OCI-LY3 (cell line): ENCODE measurements at regions not wholly inside any gene's neighbourhood (a gene's known extent, or its start where the extent isn't known, plus 50 kb on each side); places are given as distances from the start of the nearest gene placed in this dataset.

ENCODE experiments used
- H2AFZ ChIP-seq: fragments of 200-600, 300-600 bp; shearing (Covaris generic); 2 replicates; pipeline ENCODE4 v1.6.0; 2014; ENCODE audit warnings: antibody characterized with exemption, low read depth, low read length
- H3K27ac ChIP-seq: fragments of 200-600, 300-600 bp; sonication (generic); 2 replicates; pipeline ENCODE4 v1.5.1; 2014; ENCODE audit warnings: mild to moderate bottlenecking, low read length, moderate library complexity, mixed read lengths
- H3K27me3 ChIP-seq: fragments of 200-600, 300-600 bp; sonication (generic); 2 replicates; pipeline ENCODE4 v1.6.1; 2014; ENCODE audit warnings: low read depth, low read length, mixed read lengths
- H3K36me3 ChIP-seq: fragments of 200-600, 300-600 bp; sonication (generic); replicated peaks from 2 replicates; pipeline ENCODE3; 2014; ENCODE audit warnings: low read depth, low read length, mixed read lengths
- H3K4me1 ChIP-seq: fragments of 300-600, 200-600 bp; sonication (generic); 2 replicates; pipeline ENCODE4 v1.6.1; 2014; ENCODE audit warnings: low read length, mixed read lengths
- H3K4me2 ChIP-seq: fragments of 200-600, 300-600 bp; sonication (generic); 2 replicates; pipeline ENCODE4 v1.6.1; 2014; ENCODE audit warnings: low read length, mixed read lengths
- H3K4me3 ChIP-seq: fragments of 300-600, 200-600 bp; sonication (generic); 2 replicates; pipeline ENCODE4 v1.5.1; 2014; ENCODE audit warnings: antibody characterized with exemption, mild to moderate bottlenecking, low read length, moderate library complexity
- H3K79me2 ChIP-seq: fragments of 300-600, 200-600 bp; shearing (Covaris generic); 2 replicates; pipeline ENCODE4 v1.6.1; 2014; ENCODE audit warnings: mild to moderate bottlenecking, low read length, mixed read lengths
- H3K9ac ChIP-seq: fragments of 300-600, 200-600 bp; shearing (Covaris generic); 2 replicates; pipeline ENCODE4 v1.6.0; 2014; ENCODE audit warnings: mild to moderate bottlenecking, low read length, moderate library complexity
- H3K9me3 ChIP-seq: fragments of 200-600, 300-600 bp; shearing (Covaris generic); 2 replicates; pipeline ENCODE4 v1.6.1; 2014; ENCODE audit warnings: low read length, mixed read lengths; ENCODE audit not compliant: insufficient read depth
- H4K20me1 ChIP-seq: fragments of 200-600, 300-600 bp; sonication (generic); 2 replicates; pipeline ENCODE4 v1.6.1; 2016; ENCODE audit warnings: low read length, mixed read lengths; ENCODE audit not compliant: insufficient read depth
- EZH2phosphoT487 ChIP-seq: fragments of 200-600 bp; shearing (Covaris generic); IDR thresholded peaks from 2 replicates; pipeline ENCODE4 v1.6.1; 2018; ENCODE audit warnings: antibody characterized with exemption, mixed run types, low read depth
- TF ChIP-seq, protein P1 (sequence below): fragments of 200-600, 300-600 bp; sonication (generic); IDR thresholded peaks from 2 replicates; pipeline ENCODE4 v1.5.1; 2014; ENCODE audit warnings: antibody characterized with exemption, low read length, low read depth

DNA sequence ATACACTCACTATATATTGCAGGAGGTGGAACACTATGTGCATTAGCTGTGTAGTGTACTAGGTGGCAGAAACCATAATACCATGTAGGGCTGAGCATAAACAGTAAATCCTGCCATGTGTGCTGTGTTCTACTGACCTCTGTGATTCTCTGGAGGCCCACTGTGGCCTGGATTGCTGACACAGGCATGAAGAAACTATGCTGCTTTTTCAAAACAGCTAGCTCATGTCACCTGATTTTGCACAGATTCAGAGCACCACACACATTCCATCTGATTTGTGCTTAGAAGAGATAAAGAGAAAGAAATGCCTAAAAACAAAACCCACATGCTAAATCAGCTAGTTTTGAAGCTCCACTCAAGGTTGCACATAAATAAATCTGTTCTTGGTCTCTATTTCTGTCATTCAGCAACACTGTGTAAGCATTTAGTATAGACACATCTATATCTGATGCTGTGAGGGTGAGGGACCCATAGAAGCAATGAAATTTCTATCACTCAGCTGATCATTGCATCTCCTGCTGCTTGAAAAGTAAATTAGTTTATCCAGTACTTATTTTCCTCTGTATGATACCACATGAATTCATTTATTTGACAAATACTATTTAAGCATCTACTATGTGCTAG, 1007.7 kb upstream of the SEMA6D start:
- Histone ChIP-seq H4K20me1 (no peaks in the 10 kb centered on the region), H3K79me2 (no peaks in the 10 kb centered on the region), H3K36me3 (no peaks in the 10 kb centered on the region), H3K4me1 (no peaks in the 10 kb centered on the region), H3K4me3 (no peak overlapping the region), H3K27ac (no peak overlapping the region), H2AFZ (no peak overlapping the region), H3K9me3 (no peaks in the 10 kb centered on the region), H3K9ac (no peak overlapping the region), H3K4me2 (no peak overlapping the region), H3K27me3 (no peaks in the 10 kb centered on the region)
- TF ChIP-seq, protein P1, sequence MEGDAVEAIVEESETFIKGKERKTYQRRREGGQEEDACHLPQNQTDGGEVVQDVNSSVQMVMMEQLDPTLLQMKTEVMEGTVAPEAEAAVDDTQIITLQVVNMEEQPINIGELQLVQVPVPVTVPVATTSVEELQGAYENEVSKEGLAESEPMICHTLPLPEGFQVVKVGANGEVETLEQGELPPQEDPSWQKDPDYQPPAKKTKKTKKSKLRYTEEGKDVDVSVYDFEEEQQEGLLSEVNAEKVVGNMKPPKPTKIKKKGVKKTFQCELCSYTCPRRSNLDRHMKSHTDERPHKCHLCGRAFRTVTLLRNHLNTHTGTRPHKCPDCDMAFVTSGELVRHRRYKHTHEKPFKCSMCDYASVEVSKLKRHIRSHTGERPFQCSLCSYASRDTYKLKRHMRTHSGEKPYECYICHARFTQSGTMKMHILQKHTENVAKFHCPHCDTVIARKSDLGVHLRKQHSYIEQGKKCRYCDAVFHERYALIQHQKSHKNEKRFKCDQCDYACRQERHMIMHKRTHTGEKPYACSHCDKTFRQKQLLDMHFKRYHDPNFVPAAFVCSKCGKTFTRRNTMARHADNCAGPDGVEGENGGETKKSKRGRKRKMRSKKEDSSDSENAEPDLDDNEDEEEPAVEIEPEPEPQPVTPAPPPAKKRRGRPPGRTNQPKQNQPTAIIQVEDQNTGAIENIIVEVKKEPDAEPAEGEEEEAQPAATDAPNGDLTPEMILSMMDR = no peak
- no peak for TF ChIP-seq EZH2phosphoT487

DNA sequence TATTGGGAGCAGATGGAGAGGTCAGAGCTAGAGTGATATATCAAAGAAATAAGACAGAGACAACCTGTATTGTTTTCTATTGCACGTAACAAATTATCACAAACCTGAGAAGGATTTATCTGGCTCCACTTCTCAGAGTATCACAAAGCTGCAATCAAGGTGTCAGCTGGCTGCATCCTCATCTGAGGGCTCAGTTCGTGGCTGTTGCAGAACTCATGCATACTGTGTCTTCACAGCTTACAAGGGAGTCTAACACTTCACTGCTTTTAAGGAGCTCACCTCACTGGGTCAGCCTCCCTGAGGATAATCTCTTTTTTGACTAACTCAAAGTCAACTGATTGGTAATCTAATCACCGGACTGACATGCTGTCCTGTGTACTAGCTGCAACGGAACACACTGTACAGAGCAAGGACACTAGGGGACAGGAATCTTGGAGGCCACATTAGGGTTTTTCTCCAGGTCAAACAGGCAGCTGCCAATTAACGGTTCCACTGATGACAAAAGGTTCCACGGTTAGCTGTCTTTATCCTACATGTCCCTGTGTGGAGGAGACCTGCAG, 1006.8 kb upstream of the SEMA6D start:
- TF ChIP-seq, protein P1 = no peak
- no peak for TF ChIP-seq EZH2phosphoT487
- no peak overlapping the region for H3K4me2 ChIP-seq
- no peaks in the 10 kb centered on the region for H3K4me1 ChIP-seq
- H3K9ac ChIP-seq = no peak overlapping the region
- no peaks in the 10 kb centered on the region for H3K36me3 ChIP-seq
- H3K9me3 ChIP-seq = no peaks in the 10 kb centered on the region
- no peak overlapping the region for H3K27ac ChIP-seq
- H3K79me2 ChIP-seq = no peaks in the 10 kb centered on the region
- H4K20me1 ChIP-seq = no peaks in the 10 kb centered on the region
- H2AFZ ChIP-seq = no peak overlapping the region
- H3K27me3 ChIP-seq = no peaks in the 10 kb centered on the region
- no peak overlapping the region for H3K4me3 ChIP-seq

DNA sequence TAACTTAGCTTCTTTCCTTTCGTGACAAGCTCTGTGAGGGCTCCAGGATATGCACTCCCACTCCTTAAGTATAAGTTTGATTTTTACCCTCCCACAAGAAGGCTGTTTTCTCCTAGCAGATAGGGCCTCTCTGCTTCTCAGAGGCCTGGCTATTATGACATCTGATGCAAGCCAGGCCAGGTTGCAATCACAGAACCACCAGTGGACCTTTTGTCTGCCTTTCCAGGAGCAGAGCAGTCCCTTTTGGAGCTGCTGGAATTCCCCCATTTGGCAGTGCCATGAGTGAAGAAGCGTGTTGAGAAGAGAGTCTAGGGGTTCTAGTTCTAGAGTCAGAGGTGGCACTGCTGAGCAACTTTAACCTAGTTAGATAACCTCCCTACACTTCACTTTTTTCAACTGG, 1004.3 kb upstream of the SEMA6D start:
- Histone ChIP-seq H3K4me2 (no peak overlapping the region), H3K4me3 (no peak overlapping the region), H3K4me1 (no peaks in the 10 kb centered on the region), H3K79me2 (no peaks in the 10 kb centered on the region), H3K27ac (no peak overlapping the region), H3K9ac (no peak overlapping the region), H3K36me3 (no peaks in the 10 kb centered on the region), H4K20me1 (no peaks in the 10 kb centered on the region), H2AFZ (no peak overlapping the region), H3K9me3 (no peaks in the 10 kb centered on the region), H3K27me3 (no peaks in the 10 kb centered on the region)
- no peak for TF ChIP-seq EZH2phosphoT487
- TF ChIP-seq, protein P1 = no peak

DNA sequence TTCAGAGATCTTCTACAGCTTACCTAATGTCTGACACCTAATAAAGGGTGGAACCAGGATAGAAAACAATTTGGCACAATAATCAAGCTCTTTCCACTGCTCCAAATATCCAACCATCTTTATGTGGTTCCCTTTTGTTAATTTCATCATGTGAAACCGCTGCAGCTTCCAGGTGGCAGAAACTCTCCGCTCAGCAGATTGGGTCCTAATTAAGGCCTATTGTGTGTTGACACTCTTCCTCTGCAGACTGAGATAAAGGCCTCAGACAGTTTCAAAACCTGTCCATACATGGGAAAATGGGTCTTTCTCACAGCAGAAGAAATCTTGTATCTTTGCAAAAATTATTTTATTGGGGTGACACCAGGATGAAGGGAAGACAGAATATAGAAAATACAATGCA, 1002.4 kb upstream of the SEMA6D start:
- no peaks in the 10 kb centered on the region for H3K27me3 ChIP-seq
- no peaks in the 10 kb centered on the region for H3K79me2 ChIP-seq
- no peaks in the 10 kb centered on the region for H3K4me1 ChIP-seq
- H2AFZ ChIP-seq = no peak overlapping the region
- TF ChIP-seq, protein P1 = no peak
- TF ChIP-seq EZH2phosphoT487 = no peak
- H3K9ac ChIP-seq = no peak overlapping the region
- no peaks in the 10 kb centered on the region for H3K36me3 ChIP-seq
- no peak overlapping the region for H3K4me3 ChIP-seq
- no peak overlapping the region for H3K4me2 ChIP-seq
- H4K20me1 ChIP-seq = no peaks in the 10 kb centered on the region
- H3K9me3 ChIP-seq = no peaks in the 10 kb centered on the region
- no peak overlapping the region for H3K27ac ChIP-seq
